ENCODE measurements at regions not wholly inside any gene's neighbourhood (a gene's known extent, or its start where the extent isn't known, plus 50 kb on each side); places are given as distances from the start of the nearest gene placed in this dataset.
"Not testable (repeated sequence)": the region's sequence is repeated elsewhere in the genome, so short reads cannot be mapped to it uniquely, and the experiment has no call there.

GRCh38 chr14:19347112-19347511 lies 87.0 kb downstream of the POTEG start:
- DNase-seq, result not testable (repeated sequence)

More at GRCh38 chr14:19347112-19347511, 87.0 kb downstream of the POTEG start:
- not testable (repeated sequence) for H3K4me3 ChIP-seq (ENCODE audit: low read depth, low read length); H3K9me3 ChIP-seq (ENCODE audit: severe bottlenecking); H3K27ac ChIP-seq; H3K36me3 ChIP-seq; H3K27me3 ChIP-seq (ENCODE audit: insufficient read depth, low read depth, severe bottlenecking)

Data from WERI-Rb-1 (cell line).